C4-2B (cell line): ENCODE measurements at regions not wholly inside any gene's neighbourhood (a gene's known extent, or its start where the extent isn't known, plus 50 kb on each side); places are given as distances from the start of the nearest gene placed in this dataset.

ENCODE experiments used
- H3K27ac ChIP-seq: fragments of 450-650 bp; 2 replicates; pipeline ENCODE4 v1.5.1; 2017
- CTCF ChIP-seq: fragments of 450-650 bp; conservative IDR thresholded peaks from 2 replicates; pipeline ENCODE4 v1.5.1; 2017; ENCODE audit warnings: mild to moderate bottlenecking
- ZFX ChIP-seq: fragments of 450-650 bp; IDR thresholded peaks from 2 replicates; pipeline ENCODE4 v1.6.1; 2017

- TF ChIP-seq ZFX (no peak), CTCF (no peak)
- H3K27ac ChIP-seq = no peak overlapping the region
Measured at GRCh38 chr21:38899277-38899947, 93.7 kb downstream of the ETS2 start.

- TF ChIP-seq ZFX (no peak), CTCF (no peak)
- no peak overlapping the region for H3K27ac ChIP-seq
Measured at GRCh38 chr21:38898422-38899096, 92.8 kb downstream of the ETS2 start.

- no peak overlapping the region for H3K27ac ChIP-seq
- TF ChIP-seq ZFX (no peak), CTCF (no peak)
Measured at GRCh38 chr21:38897532-38898421, 92.0 kb downstream of the ETS2 start.

- TF ChIP-seq CTCF = no peak
Measured at GRCh38 chr21:38894899-38895298, 89.2 kb downstream of the ETS2 start.

GRCh38 chr21:38888991-38889561, 83.3 kb downstream of the ETS2 start:
- H3K27ac ChIP-seq = no peak overlapping the region
- TF ChIP-seq CTCF (no peak), ZFX (no peak)

More at GRCh38 chr21:38894899-38895298, 89.2 kb downstream of the ETS2 start:
- H3K27ac ChIP-seq = no peak overlapping the region; the same call in 1 of the 2 replicates

- no peak overlapping the region for H3K27ac ChIP-seq
- TF ChIP-seq CTCF (no peak), ZFX (no peak)
Measured at GRCh38 chr21:38887749-38888148, 82.0 kb downstream of the ETS2 start.
